GM12891 (cell line): ENCODE measurements at regions not wholly inside any gene's neighbourhood (a gene's known extent, or its start where the extent isn't known, plus 50 kb on each side); places are given as distances from the start of the nearest gene placed in this dataset.

Experiments
- POLR2A ChIP-seq: IDR thresholded peaks from 2 replicates; pipeline ENCODE4 v1.6.1; 2011; ENCODE audit warnings: low read depth, low read length, control low read depth
- POLR2AphosphoS5 ChIP-seq: IDR thresholded peaks from 2 replicates; pipeline ENCODE4 v1.6.1; 2011; ENCODE audit warnings: low read depth, low read length, control low read depth

GRCh38 chrX:30008031-30008430 is 207.3 kb upstream of the MAGEB2 start:
- TF ChIP-seq POLR2A: no peak
- no peak for TF ChIP-seq POLR2AphosphoS5
